ENCODE measurements at regions not wholly inside any gene's neighbourhood (a gene's known extent, or its start where the extent isn't known, plus 50 kb on each side); places are given as distances from the start of the nearest gene placed in this dataset.
A peak's percentile ranks its signal among the peaks of the same experiment; 100 is the strongest.

DNA sequence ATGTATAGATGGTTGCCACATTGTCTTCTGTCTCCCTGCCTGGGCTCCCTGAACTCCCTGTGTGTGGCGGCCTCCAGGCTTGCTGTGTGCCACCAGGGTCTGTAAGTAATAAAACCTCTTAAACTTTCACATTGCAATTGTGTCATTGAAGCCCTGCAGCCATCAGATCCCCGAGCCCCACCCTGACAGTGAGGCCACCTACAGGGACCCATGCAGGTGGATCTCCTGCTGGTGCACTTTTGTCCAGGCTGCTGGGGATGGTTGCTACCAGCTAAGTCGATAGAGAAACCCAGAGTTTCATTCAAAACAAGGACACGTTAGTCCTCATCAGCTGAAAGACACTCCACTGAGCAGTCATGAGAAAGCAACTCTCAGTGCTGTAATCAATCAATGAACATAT, 133.6 kb upstream of the PRICKLE2 start:
- ATAC-seq (no peak), DNase-seq (no peak)
- no peaks in the 10 kb centered on the region for H3K36me3 ChIP-seq (ENCODE audit: insufficient read depth in 1 of 2, low read depth in 1 of 2)
- no peak overlapping the region for H3K27ac ChIP-seq
- TF ChIP-seq, protein P1, sequence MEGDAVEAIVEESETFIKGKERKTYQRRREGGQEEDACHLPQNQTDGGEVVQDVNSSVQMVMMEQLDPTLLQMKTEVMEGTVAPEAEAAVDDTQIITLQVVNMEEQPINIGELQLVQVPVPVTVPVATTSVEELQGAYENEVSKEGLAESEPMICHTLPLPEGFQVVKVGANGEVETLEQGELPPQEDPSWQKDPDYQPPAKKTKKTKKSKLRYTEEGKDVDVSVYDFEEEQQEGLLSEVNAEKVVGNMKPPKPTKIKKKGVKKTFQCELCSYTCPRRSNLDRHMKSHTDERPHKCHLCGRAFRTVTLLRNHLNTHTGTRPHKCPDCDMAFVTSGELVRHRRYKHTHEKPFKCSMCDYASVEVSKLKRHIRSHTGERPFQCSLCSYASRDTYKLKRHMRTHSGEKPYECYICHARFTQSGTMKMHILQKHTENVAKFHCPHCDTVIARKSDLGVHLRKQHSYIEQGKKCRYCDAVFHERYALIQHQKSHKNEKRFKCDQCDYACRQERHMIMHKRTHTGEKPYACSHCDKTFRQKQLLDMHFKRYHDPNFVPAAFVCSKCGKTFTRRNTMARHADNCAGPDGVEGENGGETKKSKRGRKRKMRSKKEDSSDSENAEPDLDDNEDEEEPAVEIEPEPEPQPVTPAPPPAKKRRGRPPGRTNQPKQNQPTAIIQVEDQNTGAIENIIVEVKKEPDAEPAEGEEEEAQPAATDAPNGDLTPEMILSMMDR (IDR thresholded peaks at IDR 0.05), result no peak
- no peaks in the 10 kb centered on the region for H3K27me3 ChIP-seq (ENCODE audit: insufficient read depth in 3 of 3, low read length in 2 of 3)
- no peaks in the 10 kb centered on the region for H3K9me3 ChIP-seq
- WGBS, 3 donors, result 82 to 88% (median 86%) methylated on average over 4 of the region's 4 CpGs
- intact Hi-C loops (cut with DNase I), result loop anchor here in 1 of 2 donors (10.0 kb wide), 1 partner anchor 1346 kb away; no protein-coding TSS in a partner anchor
- no peaks in the 10 kb centered on the region for H3K4me1 ChIP-seq
- H3K4me3 ChIP-seq, result no peak overlapping the region

DNA sequence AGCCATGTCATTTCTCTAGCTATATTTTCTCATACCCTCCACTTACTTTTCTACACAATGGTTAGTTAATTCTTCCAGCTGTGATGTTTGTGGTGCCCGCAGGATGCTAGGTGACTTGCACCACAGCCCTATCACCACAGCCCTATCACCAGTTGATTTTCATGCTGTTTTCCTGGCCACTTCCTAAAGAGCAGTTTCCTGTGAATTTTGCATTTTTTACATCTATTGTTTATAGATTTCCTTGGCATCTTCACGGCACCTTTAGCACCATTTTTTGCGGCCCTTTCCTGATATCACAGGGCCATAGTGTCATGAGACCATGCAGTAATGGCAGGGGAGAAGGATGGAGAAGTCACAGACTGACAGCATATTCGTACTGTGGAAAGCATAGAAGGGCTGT, 132.9 kb upstream of the PRICKLE2 start:
- intact Hi-C loops (cut with DNase I), result loop anchor here in 1 of 2 donors (10.0 kb wide), 1 partner anchor 1347 kb away; no protein-coding TSS in a partner anchor
- H3K4me3 ChIP-seq, result no peak overlapping the region
- H3K27me3 ChIP-seq (ENCODE audit: insufficient read depth in 3 of 3, low read length in 2 of 3), result no peaks in the 10 kb centered on the region
- TF ChIP-seq, protein P1 (IDR thresholded peaks at IDR 0.05), result no peak
- no peaks in the 10 kb centered on the region for H3K4me1 ChIP-seq
- ATAC-seq, result no peak
- H3K9me3 ChIP-seq, result no peaks in the 10 kb centered on the region
- DNase-seq, result no peak
- H3K36me3 ChIP-seq (ENCODE audit: insufficient read depth in 1 of 2, low read depth in 1 of 2), result no peaks in the 10 kb centered on the region
- WGBS, 3 donors, result 69 to 73% (median 73%) methylated on average over 4 of the region's 4 CpGs
- no peak overlapping the region for H3K27ac ChIP-seq

DNA sequence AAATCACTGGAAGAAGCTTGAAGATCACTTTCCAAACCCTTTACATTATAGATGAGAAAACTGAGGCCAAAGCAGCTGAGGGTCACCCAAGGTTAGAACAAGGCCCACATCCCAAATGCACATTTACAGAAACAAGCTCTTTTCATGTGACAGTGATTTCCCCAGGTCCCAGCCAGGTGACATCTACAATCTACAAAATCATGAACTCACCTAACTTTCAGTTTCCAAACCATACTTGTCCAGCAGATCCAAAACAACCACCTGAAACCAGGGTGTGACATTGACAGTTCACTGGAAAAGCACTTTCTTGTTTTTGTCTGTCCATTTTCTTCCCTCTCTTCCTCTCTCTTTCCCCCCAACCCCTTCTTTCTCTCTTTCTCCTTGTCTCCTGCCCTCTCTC, 132.2 kb upstream of the PRICKLE2 start:
- intact Hi-C loops (cut with DNase I), result loop anchor here in 1 of 2 donors (10.0 kb wide), 1 partner anchor 1347 kb away; no protein-coding TSS in a partner anchor
- H3K9me3 ChIP-seq, result no peaks in the 10 kb centered on the region
- H3K4me1 ChIP-seq, result no peaks in the 10 kb centered on the region
- H3K4me3 ChIP-seq, result no peak overlapping the region
- no peaks in the 10 kb centered on the region for H3K27me3 ChIP-seq (ENCODE audit: insufficient read depth in 3 of 3, low read length in 2 of 3)
- H3K36me3 ChIP-seq (ENCODE audit: insufficient read depth in 1 of 2, low read depth in 1 of 2), result no peaks in the 10 kb centered on the region
- no peak overlapping the region for H3K27ac ChIP-seq
- DNase-seq (no peak), ATAC-seq (no peak)
- TF ChIP-seq, protein P1 (IDR thresholded peaks at IDR 0.05), result no peak

DNA sequence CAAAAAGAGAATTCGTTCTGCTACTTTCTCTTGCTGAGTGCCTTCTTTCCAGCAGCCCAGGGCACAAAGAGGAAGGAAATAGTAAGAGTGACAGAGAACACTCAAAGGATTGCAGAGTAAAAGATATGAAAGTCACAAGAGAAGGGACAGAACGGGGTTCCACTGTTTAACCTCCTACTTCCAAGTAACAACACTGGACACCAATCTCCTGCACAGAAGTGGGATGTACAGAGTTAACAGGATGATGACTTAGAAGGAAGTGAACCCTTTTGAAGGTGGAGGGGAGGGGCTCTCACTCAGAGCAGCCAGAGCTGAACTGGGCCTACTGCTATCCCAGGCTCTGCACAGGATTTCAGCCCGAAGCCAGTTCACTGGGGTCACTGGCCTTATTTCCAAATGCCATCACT, 130.1 kb upstream of the PRICKLE2 start:
- intact Hi-C loops (cut with DNase I), result loop anchor here in 1 of 2 donors (10.0 kb wide), 1 partner anchor 1349 kb away; no protein-coding TSS in a partner anchor
- peak in 1 of 4 donors; percentile 26 for ATAC-seq
- Histone ChIP-seq H3K36me3 (ENCODE audit: insufficient read depth in 1 of 2, low read depth in 1 of 2) (no peaks in the 10 kb centered on the region), H3K4me3 (no peak overlapping the region), H3K9me3 (no peaks in the 10 kb centered on the region), H3K4me1 (no peaks in the 10 kb centered on the region), H3K27ac (peak overlapping the region; percentile 16), H3K27me3 (ENCODE audit: insufficient read depth in 3 of 3, low read length in 2 of 3) (no peaks in the 10 kb centered on the region)
- TF ChIP-seq, protein P1 (IDR thresholded peaks at IDR 0.05), result no peak
- 53 to 61% (median 55%) methylated on average over 3 of the region's 3 CpGs for WGBS, 3 donors
- DNase-seq, result no peak

DNA sequence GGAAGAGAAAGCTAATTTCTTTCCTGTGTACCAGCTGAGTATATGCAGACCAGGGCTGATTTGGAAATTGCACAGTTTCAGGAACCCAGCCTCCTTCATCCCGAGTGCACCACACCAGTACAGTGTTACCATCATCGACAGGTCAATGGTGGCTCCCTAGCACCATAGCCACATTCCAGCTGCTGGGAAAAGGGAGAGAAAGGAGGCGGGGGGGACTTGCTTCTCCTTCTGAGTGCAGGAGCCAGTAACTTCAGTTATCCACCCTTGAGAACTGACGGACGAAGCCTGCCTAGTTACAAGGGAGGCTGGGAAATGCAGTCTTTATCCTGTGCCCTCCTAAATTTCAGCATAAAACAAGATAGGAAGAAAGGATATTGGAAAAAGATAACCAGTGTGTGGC, 129.7 kb upstream of the PRICKLE2 start:
- Histone ChIP-seq H3K9me3 (no peaks in the 10 kb centered on the region), H3K4me1 (no peaks in the 10 kb centered on the region), H3K27ac (no peak overlapping the region), H3K36me3 (ENCODE audit: insufficient read depth in 1 of 2, low read depth in 1 of 2) (no peaks in the 10 kb centered on the region), H3K4me3 (no peak overlapping the region), H3K27me3 (ENCODE audit: insufficient read depth in 3 of 3, low read length in 2 of 3) (no peaks in the 10 kb centered on the region)
- TF ChIP-seq, protein P1 (IDR thresholded peaks at IDR 0.05), result no peak
- 69 to 85% (median 83%) methylated on average over 5 of the region's 5 CpGs for WGBS, 3 donors
- intact Hi-C loops (cut with DNase I), result loop anchor here in 1 of 2 donors (10.0 kb wide), 1 partner anchor 1350 kb away; no protein-coding TSS in a partner anchor
- DNase-seq, result no peak
- no peak for ATAC-seq
